ENCODE measurements at regions not wholly inside any gene's neighbourhood (a gene's known extent, or its start where the extent isn't known, plus 50 kb on each side); places are given as distances from the start of the nearest gene placed in this dataset.

DNA sequence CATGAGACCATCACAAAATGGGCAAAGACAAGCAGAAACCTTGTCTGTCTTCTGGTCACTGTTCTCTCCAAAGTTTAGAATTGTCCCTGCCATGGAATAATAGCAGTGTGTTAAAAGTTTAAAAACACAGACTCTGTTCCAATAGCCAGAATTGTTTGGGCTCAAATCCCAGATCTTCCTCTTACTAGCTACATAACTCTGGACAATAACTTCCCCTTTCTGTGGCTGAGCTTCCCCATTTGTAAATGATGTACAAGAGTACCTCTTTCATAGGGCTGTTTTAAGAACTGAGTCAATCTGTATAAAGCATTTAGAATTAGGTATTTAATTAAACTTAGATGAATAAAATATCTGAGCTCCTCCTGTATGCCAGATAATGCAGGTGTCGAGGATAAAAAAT is 623.0 kb downstream of the NTRK3 start:
- no peak overlapping the region for H3K27ac ChIP-seq
- TF ChIP-seq, protein P1, sequence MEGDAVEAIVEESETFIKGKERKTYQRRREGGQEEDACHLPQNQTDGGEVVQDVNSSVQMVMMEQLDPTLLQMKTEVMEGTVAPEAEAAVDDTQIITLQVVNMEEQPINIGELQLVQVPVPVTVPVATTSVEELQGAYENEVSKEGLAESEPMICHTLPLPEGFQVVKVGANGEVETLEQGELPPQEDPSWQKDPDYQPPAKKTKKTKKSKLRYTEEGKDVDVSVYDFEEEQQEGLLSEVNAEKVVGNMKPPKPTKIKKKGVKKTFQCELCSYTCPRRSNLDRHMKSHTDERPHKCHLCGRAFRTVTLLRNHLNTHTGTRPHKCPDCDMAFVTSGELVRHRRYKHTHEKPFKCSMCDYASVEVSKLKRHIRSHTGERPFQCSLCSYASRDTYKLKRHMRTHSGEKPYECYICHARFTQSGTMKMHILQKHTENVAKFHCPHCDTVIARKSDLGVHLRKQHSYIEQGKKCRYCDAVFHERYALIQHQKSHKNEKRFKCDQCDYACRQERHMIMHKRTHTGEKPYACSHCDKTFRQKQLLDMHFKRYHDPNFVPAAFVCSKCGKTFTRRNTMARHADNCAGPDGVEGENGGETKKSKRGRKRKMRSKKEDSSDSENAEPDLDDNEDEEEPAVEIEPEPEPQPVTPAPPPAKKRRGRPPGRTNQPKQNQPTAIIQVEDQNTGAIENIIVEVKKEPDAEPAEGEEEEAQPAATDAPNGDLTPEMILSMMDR (IDR thresholded peaks at IDR 0.05): no peak
- TF ChIP-seq ZFX (IDR thresholded peaks at IDR 0.05; ENCODE audit: borderline replicate concordance): no peak

DNA sequence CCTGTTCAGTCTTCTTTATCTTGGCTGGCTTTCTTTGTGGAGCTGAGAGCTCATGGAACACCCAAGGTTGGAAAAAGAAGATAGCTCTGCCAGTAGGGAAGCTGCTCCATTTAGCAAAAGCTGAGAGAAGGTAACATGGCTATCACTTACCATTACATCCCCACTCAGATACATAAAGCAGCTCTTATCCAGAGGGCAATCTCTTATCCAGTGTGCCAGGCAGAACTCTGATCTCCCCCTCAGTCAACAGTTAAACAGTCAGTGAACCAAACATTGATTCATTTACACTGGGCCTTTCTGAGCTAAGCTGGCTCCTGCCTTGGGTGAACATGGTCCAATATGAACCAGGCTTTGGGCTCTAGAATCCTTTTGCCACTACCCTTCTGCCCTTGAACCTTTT is 624.2 kb downstream of the NTRK3 start:
- TF ChIP-seq ZFX (IDR thresholded peaks at IDR 0.05; ENCODE audit: borderline replicate concordance): no peak
- TF ChIP-seq, protein P1 (IDR thresholded peaks at IDR 0.05): no peak
- no peak overlapping the region for H3K27ac ChIP-seq

DNA sequence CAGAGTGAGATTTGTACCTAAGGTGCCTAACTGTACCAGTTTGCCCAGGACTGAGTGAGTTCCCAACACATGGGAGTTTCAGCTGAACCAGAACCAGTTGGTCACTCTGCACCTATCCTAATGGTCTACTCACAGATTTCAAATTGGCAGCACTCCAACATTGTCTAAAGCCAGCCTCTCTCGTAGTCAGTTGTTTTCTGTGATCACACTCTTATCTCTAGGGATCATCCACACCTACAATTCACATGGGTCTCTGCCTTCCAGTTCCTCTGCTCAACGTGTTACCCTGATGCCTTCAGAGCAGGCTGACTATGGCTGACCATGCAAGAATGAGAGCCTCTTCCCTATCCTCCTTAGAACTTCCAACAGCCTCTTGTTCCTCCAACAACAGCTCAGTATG is 624.8 kb downstream of the NTRK3 start:
- H3K27ac ChIP-seq: no peak overlapping the region
- TF ChIP-seq ZFX (IDR thresholded peaks at IDR 0.05; ENCODE audit: borderline replicate concordance): no peak
- TF ChIP-seq, protein P1 (IDR thresholded peaks at IDR 0.05): no peak

DNA sequence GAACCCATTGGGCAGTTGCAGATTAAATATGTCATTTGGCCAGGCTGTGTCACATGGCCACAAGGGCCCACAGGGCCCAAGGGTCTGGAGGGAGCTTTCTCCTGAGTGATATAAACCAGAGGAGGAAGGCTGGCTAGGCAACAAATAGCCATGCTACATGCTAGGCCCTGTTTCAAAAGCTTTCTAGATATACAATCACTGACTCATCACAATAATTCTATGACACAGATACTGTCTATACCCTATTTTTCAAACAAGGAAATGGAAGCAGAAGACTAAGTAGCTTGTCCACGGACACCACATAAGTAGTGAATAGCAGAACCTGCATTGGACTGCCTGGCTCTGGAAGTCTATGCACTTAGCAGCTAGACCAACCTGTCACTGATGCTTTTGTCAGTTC is 625.4 kb downstream of the NTRK3 start:
- H3K27ac ChIP-seq: no peak overlapping the region
- TF ChIP-seq ZFX (IDR thresholded peaks at IDR 0.05; ENCODE audit: borderline replicate concordance): no peak
- TF ChIP-seq, protein P1 (IDR thresholded peaks at IDR 0.05): no peak

DNA sequence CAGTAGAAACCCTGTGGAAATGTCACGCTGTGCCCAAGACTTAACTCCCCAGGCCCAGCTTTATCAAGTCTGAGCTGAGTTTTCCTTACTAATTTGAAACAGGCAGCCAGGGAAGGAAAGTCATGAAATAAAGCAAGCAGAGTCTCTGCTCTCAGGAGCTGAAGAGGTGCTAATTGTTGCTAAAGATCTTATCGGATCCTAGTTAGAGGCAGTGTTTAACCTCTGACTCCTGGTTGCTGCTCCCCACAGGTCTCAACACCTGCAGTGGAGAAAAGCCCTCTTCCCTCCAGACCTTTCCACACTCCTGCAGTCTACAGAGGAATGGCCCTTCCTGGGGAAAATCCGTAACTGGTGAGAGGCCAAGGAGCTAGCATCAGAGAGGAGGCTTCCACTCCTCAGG is 628.2 kb downstream of the NTRK3 start:
- TF ChIP-seq, protein P1 (IDR thresholded peaks at IDR 0.05): no peak
- H3K27ac ChIP-seq: no peak overlapping the region

DNA sequence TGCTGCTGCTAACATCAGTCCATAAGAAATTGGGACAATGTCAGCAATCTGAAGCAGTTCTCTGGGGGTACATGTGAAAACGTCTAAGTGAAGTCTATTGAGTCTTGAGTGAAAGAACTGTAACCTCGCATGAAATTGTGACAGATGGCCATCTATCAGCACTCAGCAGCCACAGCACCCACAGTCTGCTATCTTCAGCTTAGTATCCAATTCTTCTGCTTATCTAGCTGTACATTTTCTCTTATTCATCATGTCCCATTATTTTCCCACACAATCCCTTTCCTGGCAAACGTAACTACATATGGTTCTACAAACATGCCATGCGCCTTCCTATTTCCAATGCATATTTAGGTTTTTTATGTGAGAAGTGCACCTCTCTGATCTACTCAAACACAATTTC is 629.7 kb downstream of the NTRK3 start:
- no peak for TF ChIP-seq ZFX (IDR thresholded peaks at IDR 0.05; ENCODE audit: borderline replicate concordance)
- TF ChIP-seq, protein P1 (IDR thresholded peaks at IDR 0.05): no peak
- H3K27ac ChIP-seq: no peak overlapping the region

DNA sequence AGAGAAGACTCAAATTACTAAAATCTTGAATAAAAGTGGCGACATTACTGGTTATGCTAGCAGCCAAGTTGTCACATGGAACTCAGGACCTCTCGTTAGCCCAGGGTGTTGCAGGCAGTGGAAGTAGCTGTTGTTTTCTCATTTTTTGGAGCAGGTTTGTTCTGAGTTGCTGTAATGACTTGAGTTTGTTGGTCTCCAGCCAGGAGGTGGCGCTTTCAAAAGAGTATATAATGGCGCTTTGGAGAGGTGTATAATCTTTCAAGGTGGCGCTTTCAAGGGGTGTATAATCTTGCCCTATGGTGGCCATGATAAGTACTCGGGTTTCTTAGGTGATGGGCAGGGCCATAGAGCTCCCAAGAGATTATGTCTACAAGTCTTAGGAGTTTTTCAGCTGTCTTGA is 632.7 kb downstream of the NTRK3 start:
- H3K27ac ChIP-seq: no peak overlapping the region
- TF ChIP-seq, protein P1 (IDR thresholded peaks at IDR 0.05): peak; percentile 51
- TF ChIP-seq ZFX (IDR thresholded peaks at IDR 0.05; ENCODE audit: borderline replicate concordance): no peak

Data from 22Rv1 (cell line).